H1 (cell line): ENCODE measurements at regions not wholly inside any gene's neighbourhood (a gene's known extent, or its start where the extent isn't known, plus 50 kb on each side); places are given as distances from the start of the nearest gene placed in this dataset.

Source experiments
- CEBPB ChIP-seq: IDR thresholded peaks from 2 replicates; pipeline ENCODE4 v1.6.1; 2012; ENCODE audit warnings: low read depth, low read length
- GTF2F1 ChIP-seq: IDR thresholded peaks from 2 replicates; pipeline ENCODE4 v1.6.1; 2012; ENCODE audit warnings: low read depth, low read length, improper control_type of control experiment, borderline replicate concordance
- HDAC6 ChIP-seq: IDR thresholded peaks from one replicate; pipeline ENCODE4 v1.7.1; 2012; ENCODE audit warnings: low read depth, mild to moderate bottlenecking, inconsistent platforms, low read length, moderate library complexity
- PHF8 ChIP-seq: fragments of 200-600 bp; sonication (generic); conservative IDR thresholded peaks from 2 replicates; pipeline ENCODE4 v1.7.1; 2012; ENCODE audit warnings: low read depth, mild to moderate bottlenecking, inconsistent platforms, low read length, moderate library complexity
- POLR2A ChIP-seq, 2 experiments: IDR thresholded peaks; 1 replicate in 1 of 2; 2 replicates in 1 of 2; pipeline ENCODE4 v1.6.1; 2011; ENCODE audit warnings: low read depth in 2 of 2, low read length in 2 of 2, mild to moderate bottlenecking in 2 of 2; ENCODE audit errors: control extremely low read depth in 1 of 2
- POLR2AphosphoS5 ChIP-seq: IDR thresholded peaks from 2 replicates; pipeline ENCODE4 v1.6.1; 2011; ENCODE audit warnings: low read depth, low read length
- RFX5 ChIP-seq: IDR thresholded peaks from 2 replicates; pipeline ENCODE4 v1.6.1; 2011; ENCODE audit warnings: low read depth, low read length, improper control_type of control experiment, borderline replicate concordance
- TCF12 ChIP-seq: IDR thresholded peaks from 2 replicates; pipeline ENCODE4 v1.6.1; 2011; ENCODE audit warnings: low read depth, mild to moderate bottlenecking, low read length
- ZNF274 ChIP-seq: IDR thresholded peaks from 2 replicates; pipeline ENCODE4 v1.7.0; 2012; ENCODE audit warnings: low read length, borderline replicate concordance; ENCODE audit errors: extremely low read depth
- TF ChIP-seq, protein P1 (sequence below), 3 experiments: IDR thresholded peaks; 1 replicate in 2 of 3; 2 replicates in 1 of 3; pipeline versions ENCODE4 v1.5.1 to v1.6.1; 2011; ENCODE audit warnings: low read length in 3 of 3, mild to moderate bottlenecking in 3 of 3, inconsistent platforms in 2 of 3, low read depth in 1 of 3, moderate library complexity in 1 of 3; ENCODE audit not compliant: insufficient read depth in 1 of 3; ENCODE audit errors: control extremely low read depth in 1 of 3

DNA sequence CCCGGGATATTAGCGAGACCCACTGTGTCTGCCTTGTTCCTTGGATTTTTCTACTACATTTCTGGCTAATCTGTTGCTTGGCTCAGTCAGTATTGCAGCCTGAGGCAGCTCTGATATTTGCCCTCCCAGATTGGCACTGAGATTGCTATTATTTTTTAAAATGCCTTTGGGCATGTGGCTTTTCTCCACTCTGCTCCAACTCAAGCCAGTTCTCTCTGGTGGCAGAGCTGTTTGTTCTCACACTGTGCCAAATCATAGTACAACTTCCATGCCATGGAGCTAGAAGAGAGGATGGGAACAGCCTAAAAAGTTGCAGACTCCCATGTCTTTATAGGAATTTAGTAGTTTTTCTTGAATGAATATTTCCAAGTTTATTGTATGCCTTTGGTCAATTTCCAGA is 155.9 kb upstream of the ATP10B start:
- TF ChIP-seq, protein P1, sequence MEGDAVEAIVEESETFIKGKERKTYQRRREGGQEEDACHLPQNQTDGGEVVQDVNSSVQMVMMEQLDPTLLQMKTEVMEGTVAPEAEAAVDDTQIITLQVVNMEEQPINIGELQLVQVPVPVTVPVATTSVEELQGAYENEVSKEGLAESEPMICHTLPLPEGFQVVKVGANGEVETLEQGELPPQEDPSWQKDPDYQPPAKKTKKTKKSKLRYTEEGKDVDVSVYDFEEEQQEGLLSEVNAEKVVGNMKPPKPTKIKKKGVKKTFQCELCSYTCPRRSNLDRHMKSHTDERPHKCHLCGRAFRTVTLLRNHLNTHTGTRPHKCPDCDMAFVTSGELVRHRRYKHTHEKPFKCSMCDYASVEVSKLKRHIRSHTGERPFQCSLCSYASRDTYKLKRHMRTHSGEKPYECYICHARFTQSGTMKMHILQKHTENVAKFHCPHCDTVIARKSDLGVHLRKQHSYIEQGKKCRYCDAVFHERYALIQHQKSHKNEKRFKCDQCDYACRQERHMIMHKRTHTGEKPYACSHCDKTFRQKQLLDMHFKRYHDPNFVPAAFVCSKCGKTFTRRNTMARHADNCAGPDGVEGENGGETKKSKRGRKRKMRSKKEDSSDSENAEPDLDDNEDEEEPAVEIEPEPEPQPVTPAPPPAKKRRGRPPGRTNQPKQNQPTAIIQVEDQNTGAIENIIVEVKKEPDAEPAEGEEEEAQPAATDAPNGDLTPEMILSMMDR (IDR thresholded peaks at IDR 0.05; ENCODE audit: control extremely low read depth in 1 of 3, insufficient read depth in 1 of 3, low read depth in 1 of 3, low read length in 3 of 3) = no peak
- TF ChIP-seq GTF2F1 (no peak), CEBPB (no peak), ZNF274 (no peak), TCF12 (no peak), POLR2AphosphoS5 (no peak), RFX5 (no peak), HDAC6 (no peak), PHF8 (no peak), POLR2A (IDR thresholded peaks at IDR 0.05; ENCODE audit: control extremely low read depth in 1 of 2, low read depth in 2 of 2, low read length in 2 of 2) (no peak)
